Testis (tissue), 2 donors: ENCODE measurements at regions not wholly inside any gene's neighbourhood (a gene's known extent, or its start where the extent isn't known, plus 50 kb on each side); places are given as distances from the start of the nearest gene placed in this dataset.

Experiments
- POLR2A ChIP-seq: fragments of 450-650 bp; IDR thresholded peaks from one replicate; pipeline ENCODE4 v1.6.1; 2017; ENCODE audit warnings: antibody characterized with exemption, mild to moderate bottlenecking, moderate library complexity
- TF ChIP-seq, protein P1 (sequence below), 3 experiments: fragments of 450-650 bp in 2 of 3; fragments of 200-600 bp in 1 of 3; sonication (generic) in 1 of 3; IDR thresholded peaks; one replicate each; pipeline ENCODE4 v1.5.1; 2016 to 2019; ENCODE audit warnings: antibody characterized with exemption in 3 of 3, mild to moderate bottlenecking in 2 of 3, moderate library complexity in 1 of 3

GRCh38 chr16:80199614-80200013 lies 341.2 kb upstream of the DYNLRB2 start:
- TF ChIP-seq, protein P1, sequence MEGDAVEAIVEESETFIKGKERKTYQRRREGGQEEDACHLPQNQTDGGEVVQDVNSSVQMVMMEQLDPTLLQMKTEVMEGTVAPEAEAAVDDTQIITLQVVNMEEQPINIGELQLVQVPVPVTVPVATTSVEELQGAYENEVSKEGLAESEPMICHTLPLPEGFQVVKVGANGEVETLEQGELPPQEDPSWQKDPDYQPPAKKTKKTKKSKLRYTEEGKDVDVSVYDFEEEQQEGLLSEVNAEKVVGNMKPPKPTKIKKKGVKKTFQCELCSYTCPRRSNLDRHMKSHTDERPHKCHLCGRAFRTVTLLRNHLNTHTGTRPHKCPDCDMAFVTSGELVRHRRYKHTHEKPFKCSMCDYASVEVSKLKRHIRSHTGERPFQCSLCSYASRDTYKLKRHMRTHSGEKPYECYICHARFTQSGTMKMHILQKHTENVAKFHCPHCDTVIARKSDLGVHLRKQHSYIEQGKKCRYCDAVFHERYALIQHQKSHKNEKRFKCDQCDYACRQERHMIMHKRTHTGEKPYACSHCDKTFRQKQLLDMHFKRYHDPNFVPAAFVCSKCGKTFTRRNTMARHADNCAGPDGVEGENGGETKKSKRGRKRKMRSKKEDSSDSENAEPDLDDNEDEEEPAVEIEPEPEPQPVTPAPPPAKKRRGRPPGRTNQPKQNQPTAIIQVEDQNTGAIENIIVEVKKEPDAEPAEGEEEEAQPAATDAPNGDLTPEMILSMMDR (IDR thresholded peaks at IDR 0.05): no peak
- TF ChIP-seq POLR2A: no peak
